ENCODE measurements at regions not wholly inside any gene's neighbourhood (a gene's known extent, or its start where the extent isn't known, plus 50 kb on each side); places are given as distances from the start of the nearest gene placed in this dataset.

DNA sequence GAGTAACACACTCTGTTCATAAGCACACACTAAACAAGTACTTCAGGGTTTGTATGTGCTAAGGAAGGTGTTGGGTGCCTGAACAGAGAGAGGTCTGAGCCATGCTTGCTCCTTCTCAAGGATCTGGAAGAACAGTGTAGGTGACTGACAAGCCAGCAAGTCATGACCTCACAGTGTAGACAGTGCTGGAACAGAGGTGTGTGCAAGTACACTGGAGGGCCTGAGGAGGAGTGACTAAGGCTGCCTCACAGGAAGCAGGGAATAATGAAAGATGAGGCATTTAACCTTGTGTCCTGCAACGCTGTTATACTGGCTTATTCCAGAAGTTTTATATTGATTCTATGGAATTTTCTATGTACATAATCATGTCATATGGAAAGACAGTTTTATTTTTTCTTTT lies 83.9 kb downstream of the TMEM174 start:
- no peak overlapping the region for H3K27ac Mint-ChIP-seq (ENCODE audit: unreplicated experiment)
- TF ChIP-seq, protein P1, sequence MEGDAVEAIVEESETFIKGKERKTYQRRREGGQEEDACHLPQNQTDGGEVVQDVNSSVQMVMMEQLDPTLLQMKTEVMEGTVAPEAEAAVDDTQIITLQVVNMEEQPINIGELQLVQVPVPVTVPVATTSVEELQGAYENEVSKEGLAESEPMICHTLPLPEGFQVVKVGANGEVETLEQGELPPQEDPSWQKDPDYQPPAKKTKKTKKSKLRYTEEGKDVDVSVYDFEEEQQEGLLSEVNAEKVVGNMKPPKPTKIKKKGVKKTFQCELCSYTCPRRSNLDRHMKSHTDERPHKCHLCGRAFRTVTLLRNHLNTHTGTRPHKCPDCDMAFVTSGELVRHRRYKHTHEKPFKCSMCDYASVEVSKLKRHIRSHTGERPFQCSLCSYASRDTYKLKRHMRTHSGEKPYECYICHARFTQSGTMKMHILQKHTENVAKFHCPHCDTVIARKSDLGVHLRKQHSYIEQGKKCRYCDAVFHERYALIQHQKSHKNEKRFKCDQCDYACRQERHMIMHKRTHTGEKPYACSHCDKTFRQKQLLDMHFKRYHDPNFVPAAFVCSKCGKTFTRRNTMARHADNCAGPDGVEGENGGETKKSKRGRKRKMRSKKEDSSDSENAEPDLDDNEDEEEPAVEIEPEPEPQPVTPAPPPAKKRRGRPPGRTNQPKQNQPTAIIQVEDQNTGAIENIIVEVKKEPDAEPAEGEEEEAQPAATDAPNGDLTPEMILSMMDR (conservative IDR thresholded peaks at IDR 0.05), result no peak
- no peaks in the 10 kb centered on the region for H3K4me1 Mint-ChIP-seq
- no peaks in the 10 kb centered on the region for H3K36me3 Mint-ChIP-seq (ENCODE audit: low read depth)
- peaks cover 2% of the 10 kb centered on the region for H3K9me3 Mint-ChIP-seq
- no peak overlapping the region for H3K4me3 Mint-ChIP-seq
- peaks cover 29% of the 10 kb centered on the region for H3K27me3 Mint-ChIP-seq (ENCODE audit: low read depth)
- no peak for DNase-seq (ENCODE audit: low read depth, low spot score)

DNA sequence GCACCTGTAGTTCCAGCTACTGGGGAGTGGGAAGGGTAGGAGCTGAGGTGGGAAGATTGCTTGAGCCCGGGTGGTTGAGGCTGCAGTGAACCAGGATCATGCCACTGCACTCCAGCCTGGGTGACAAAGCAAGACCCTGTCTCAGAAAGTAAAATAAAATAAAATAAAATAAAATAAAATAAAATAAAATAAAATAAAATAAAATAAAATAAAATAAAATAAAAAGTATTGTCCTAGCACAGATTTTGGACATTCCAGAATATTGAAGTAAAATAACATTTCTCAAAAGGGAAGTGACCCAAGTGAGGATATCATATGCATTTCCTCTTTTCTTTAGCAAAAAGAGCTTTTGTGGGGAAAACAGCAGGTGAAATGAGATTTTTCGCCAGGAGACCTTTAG lies 83.5 kb downstream of the TMEM174 start:
- Mint-ChIP-seq H3K36me3 (ENCODE audit: low read depth) (no peaks in the 10 kb centered on the region), H3K27me3 (ENCODE audit: low read depth) (peaks cover 26% of the 10 kb centered on the region), H3K9me3 (peaks cover 2% of the 10 kb centered on the region), H3K4me3 (no peak overlapping the region), H3K27ac (ENCODE audit: unreplicated experiment) (no peak overlapping the region), H3K4me1 (no peaks in the 10 kb centered on the region)
- TF ChIP-seq, protein P1 (conservative IDR thresholded peaks at IDR 0.05), result no peak
- no peak for DNase-seq (ENCODE audit: low read depth, low spot score)

GRCh38 chr5:73256012-73256411 lies 83.0 kb downstream of the TMEM174 start:
- Mint-ChIP-seq H3K4me3 (no peak overlapping the region), H3K36me3 (ENCODE audit: low read depth) (no peaks in the 10 kb centered on the region), H3K4me1 (no peaks in the 10 kb centered on the region), H3K9me3 (peaks cover 2% of the 10 kb centered on the region), H3K27me3 (ENCODE audit: low read depth) (peaks cover 21% of the 10 kb centered on the region), H3K27ac (ENCODE audit: unreplicated experiment) (no peak overlapping the region)
- TF ChIP-seq, protein P1 (conservative IDR thresholded peaks at IDR 0.05), result no peak
- no peak for DNase-seq (ENCODE audit: low read depth, low spot score)

DNA sequence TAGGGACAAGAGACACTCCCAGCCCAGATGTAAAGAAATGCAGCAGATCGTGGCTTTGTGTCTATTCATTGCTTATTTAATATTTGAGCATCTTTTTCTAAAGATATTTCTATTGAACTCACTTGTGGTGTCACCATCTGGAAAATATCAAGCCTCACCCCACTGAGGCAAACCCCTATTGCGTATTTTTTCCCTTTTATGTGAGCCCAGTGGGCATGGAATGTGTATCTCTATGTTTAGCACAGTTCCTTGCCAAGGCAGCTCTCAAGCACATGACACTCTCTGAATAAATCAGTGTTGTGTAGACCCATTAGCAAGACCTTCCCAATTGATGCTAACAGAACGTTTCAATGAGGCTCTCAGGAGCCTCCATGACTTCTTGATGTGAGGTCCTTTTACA lies 81.6 kb downstream of the TMEM174 start:
- no peak for DNase-seq (ENCODE audit: low read depth, low spot score)
- TF ChIP-seq, protein P1 (conservative IDR thresholded peaks at IDR 0.05), result no peak
- Mint-ChIP-seq H3K27me3 (ENCODE audit: low read depth) (peaks cover 31% of the 10 kb centered on the region), H3K27ac (ENCODE audit: unreplicated experiment) (no peak overlapping the region), H3K36me3 (ENCODE audit: low read depth) (no peaks in the 10 kb centered on the region), H3K4me3 (no peak overlapping the region), H3K4me1 (no peaks in the 10 kb centered on the region), H3K9me3 (peaks cover 2% of the 10 kb centered on the region)

- no peak for DNase-seq (ENCODE audit: low read depth, low spot score)
- no peaks in the 10 kb centered on the region for H3K36me3 Mint-ChIP-seq (ENCODE audit: low read depth)
Measured at GRCh38 chr5:73253047-73253660, 80.2 kb downstream of the TMEM174 start.

More at GRCh38 chr5:73253047-73253660, 80.2 kb downstream of the TMEM174 start:
- TF ChIP-seq, protein P1 (conservative IDR thresholded peaks at IDR 0.05), result no peak
- H3K27me3 Mint-ChIP-seq (ENCODE audit: low read depth), result peaks cover 36% of the 10 kb centered on the region
- no peak overlapping the region for H3K27ac Mint-ChIP-seq (ENCODE audit: unreplicated experiment)
- H3K4me3 Mint-ChIP-seq, result no peak overlapping the region
- H3K9me3 Mint-ChIP-seq, result no peaks in the 10 kb centered on the region
- no peaks in the 10 kb centered on the region for H3K4me1 Mint-ChIP-seq

All from neural crest cell (in vitro differentiated cells).